ENCODE measurements at regions not wholly inside any gene's neighbourhood (a gene's known extent, or its start where the extent isn't known, plus 50 kb on each side); places are given as distances from the start of the nearest gene placed in this dataset.

- Histone ChIP-seq H3K4me2 (ENCODE audit: insufficient read depth in 1 of 2, low read depth in 2 of 2, low read length in 2 of 2) (no peak overlapping the region), H3K4me3 (ENCODE audit: extremely low read depth in 1 of 4, insufficient read depth in 2 of 4, low read depth in 3 of 4, low read length in 4 of 4) (no peak overlapping the region), H3K56ac (replicated peaks; ENCODE audit: insufficient read length, low read depth, low read length) (no peak overlapping the region), H2BK120ac (replicated peaks; ENCODE audit: low read depth, low read length) (no peak overlapping the region), H3K27ac (ENCODE audit: low read depth, low read length) (no peak overlapping the region), H3K27me3 (replicated peaks in 1 of 4; ENCODE audit: control insufficient read depth in 3 of 4, extremely low read depth in 1 of 4, insufficient read depth in 3 of 4, low read length in 3 of 4) (no peaks in the 10 kb centered on the region), H3K4me1 (replicated peaks in 1 of 4; ENCODE audit: control insufficient read depth in 3 of 4, insufficient read depth in 4 of 4, low read length in 3 of 4) (no peaks in the 10 kb centered on the region), H4K5ac (ENCODE audit: insufficient read length, low read depth, low read length) (no peak overlapping the region), H3K14ac (ENCODE audit: insufficient read length) (no peak overlapping the region), H4K8ac (ENCODE audit: extremely low read depth, insufficient read depth, low read length) (no peak overlapping the region), H3K18ac (ENCODE audit: extremely low read depth, low read length) (no peak overlapping the region), H4K20me1 (replicated peaks in 1 of 2; ENCODE audit: control insufficient read depth in 1 of 2, insufficient read depth in 2 of 2, low read length in 2 of 2) (no peaks in the 10 kb centered on the region), H3K79me1 (ENCODE audit: low read depth, low read length) (no peaks in the 10 kb centered on the region), H3K4ac (replicated peaks; ENCODE audit: insufficient read length, low read depth, low read length) (no peak overlapping the region), H3K9ac (replicated peaks in 1 of 4; ENCODE audit: extremely low read depth in 1 of 4, low read depth in 3 of 4, low read length in 3 of 4) (no peak overlapping the region), H3K36me3 (ENCODE audit: control insufficient read depth in 2 of 4, insufficient read depth in 4 of 4, low read length in 3 of 4) (no peaks in the 10 kb centered on the region), H3K23me2 (ENCODE audit: low read depth, low read length) (no peaks in the 10 kb centered on the region), H3K23ac (ENCODE audit: insufficient read length) (no peak overlapping the region), H2BK15ac (ENCODE audit: low read length) (no peak overlapping the region), H2BK20ac (ENCODE audit: low read length) (no peak overlapping the region), H2BK12ac (ENCODE audit: low read depth, low read length) (no peak overlapping the region), H3K9me3 (ENCODE audit: insufficient read depth in 2 of 2, low read depth in 1 of 2, low read length in 1 of 2) (no peaks in the 10 kb centered on the region), H2AK5ac (ENCODE audit: low read depth, low read length) (no peak overlapping the region), H2BK5ac (ENCODE audit: low read depth, low read length) (no peak overlapping the region), H4K91ac (replicated peaks; ENCODE audit: insufficient read length, low read length) (no peak overlapping the region), H2AFZ (ENCODE audit: low read length) (no peak overlapping the region), H3K79me2 (ENCODE audit: control insufficient read depth in 1 of 2, insufficient read depth in 2 of 2, low read length in 2 of 2) (no peaks in the 10 kb centered on the region)
- no peak for TF ChIP-seq POLR2A (IDR thresholded peaks at IDR 0.05; ENCODE audit: control extremely low read depth in 1 of 2, low read depth in 2 of 2, low read length in 2 of 2)
- DNase-seq (ENCODE audit: low read depth in 1 of 2, low spot score in 2 of 2) (no peak), FAIRE-seq (no peak)
- POLR2A ChIA-PET (ENCODE audit: partially characterized antibody): no interaction called here
- CTCF ChIA-PET (ENCODE audit: partially characterized antibody): no interaction called here
- 89% methylated on average over 2 of the region's 2 CpGs; no CpG with 5 or more reads in 1 of the 2 experiments for WGBS, 2 experiments (ENCODE audit: extremely low coverage in 1 of 2, insufficient coverage in 1 of 2, insufficient read length in 1 of 2, insufficient replicate concordance in 2 of 2, low coverage in 1 of 2, low lambda C conversion rate in 2 of 2, missing lambda C conversion rate in 1 of 2)
Measured at GRCh38 chr3:96027718-96028117, 786.7 kb upstream of the EPHA6 start.

All from H1 (cell line).